NCI-H2227 treated with DMSO at 0.1 percent for 48 hours (cell line): ENCODE measurements at regions not wholly inside any gene's neighbourhood (a gene's known extent, or its start where the extent isn't known, plus 50 kb on each side); places are given as distances from the start of the nearest gene placed in this dataset.
"Not testable (repeated sequence)": the region's sequence is repeated elsewhere in the genome, so short reads cannot be mapped to it uniquely, and the experiment has no call there.

Experiments used
- DNase-seq: peaks from one replicate; lab custom pipeline; 2025; lab: John Stamatoyannopoulos, UW

- DNase-seq, result no peak
Measured at GRCh38 chrX:5695971-5696370, 532.7 kb downstream of the NLGN4X start.

GRCh38 chrX:5683996-5684395, 544.7 kb downstream of the NLGN4X start:
- DNase-seq, result no peak

DNA sequence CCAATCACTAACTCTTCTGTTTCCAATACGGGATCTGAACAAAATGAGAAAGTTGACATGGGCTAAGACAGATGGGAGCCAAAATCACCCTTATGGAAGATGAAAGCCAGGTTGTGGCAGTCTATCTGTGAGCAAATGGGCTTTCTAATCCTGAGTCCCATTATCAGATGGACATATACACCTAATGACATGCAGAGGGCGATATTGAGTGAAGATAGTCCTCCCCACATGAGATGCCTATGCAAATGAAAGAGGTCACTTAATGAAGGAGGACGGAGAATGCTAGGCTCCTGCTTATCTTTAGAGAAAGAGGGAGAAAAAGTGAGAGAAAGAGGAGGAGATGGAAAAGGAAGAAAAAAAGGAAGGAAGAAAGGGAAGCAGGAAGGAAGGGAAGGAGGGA, 547.5 kb downstream of the NLGN4X start:
- DNase-seq, result no peak

GRCh38 chrX:5674036-5674435, 554.6 kb downstream of the NLGN4X start:
- DNase-seq, result no peak

GRCh38 chrX:5672099-5672498, 556.6 kb downstream of the NLGN4X start:
- no peak for DNase-seq

- not testable (repeated sequence) for DNase-seq
Measured at GRCh38 chrX:5666689-5667088, 562.0 kb downstream of the NLGN4X start.

GRCh38 chrX:5656544-5656943, 572.1 kb downstream of the NLGN4X start:
- DNase-seq, result no peak

- DNase-seq, result no peak
Measured at GRCh38 chrX:5650904-5651303, 577.8 kb downstream of the NLGN4X start.

DNA sequence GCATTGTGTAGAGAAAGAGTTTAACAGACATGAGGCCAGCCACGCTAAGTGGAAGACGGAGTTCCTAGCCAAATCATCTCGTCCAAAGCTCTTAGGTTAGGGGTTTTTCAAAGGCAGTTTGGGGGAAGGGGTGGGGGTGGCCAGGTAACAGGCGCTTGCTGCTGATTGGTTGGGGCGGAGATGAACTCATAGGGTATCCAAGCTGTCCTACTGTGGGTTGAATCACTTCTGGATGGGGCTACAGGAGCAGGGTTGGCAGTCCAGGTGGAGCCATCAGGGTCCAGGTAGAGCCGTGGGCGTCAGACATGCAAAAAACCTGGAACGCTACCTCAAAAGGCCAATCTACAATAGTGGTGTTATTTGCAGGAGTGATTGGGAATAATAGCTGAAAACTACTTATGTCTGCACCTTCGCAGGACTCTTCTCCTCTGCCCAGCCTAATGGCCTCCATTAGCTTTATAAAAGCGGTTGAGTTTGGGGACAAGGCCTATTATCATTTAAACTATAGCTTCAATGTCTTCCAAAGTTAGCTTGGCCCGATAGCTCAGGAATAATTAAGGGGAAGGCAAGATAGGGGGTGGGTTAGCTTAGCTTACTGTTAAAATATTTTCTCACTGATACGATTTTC, 579.6 kb downstream of the NLGN4X start:
- DNase-seq, result no peak

GRCh38 chrX:5646818-5647217, 581.8 kb downstream of the NLGN4X start:
- DNase-seq, result no peak

DNA sequence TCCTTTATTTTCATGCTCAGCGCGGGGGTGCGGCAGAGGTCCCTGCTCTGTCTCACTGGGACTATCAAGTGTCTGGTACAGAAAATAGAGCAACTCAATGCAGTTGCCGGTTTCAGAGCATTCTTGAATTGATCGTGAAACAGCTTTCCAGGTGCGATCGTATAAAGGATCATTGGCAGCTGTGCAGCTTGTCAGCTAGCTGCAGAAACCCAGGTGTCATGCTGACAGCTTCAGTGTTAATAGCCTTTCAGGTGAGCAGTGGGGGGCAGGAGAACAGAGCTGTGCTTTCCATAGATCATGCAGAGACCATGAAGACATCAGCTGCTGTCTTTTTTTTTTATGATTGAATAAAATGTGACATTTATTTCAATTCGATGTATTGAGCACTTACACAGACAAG, 583.9 kb downstream of the NLGN4X start:
- no peak for DNase-seq

DNA sequence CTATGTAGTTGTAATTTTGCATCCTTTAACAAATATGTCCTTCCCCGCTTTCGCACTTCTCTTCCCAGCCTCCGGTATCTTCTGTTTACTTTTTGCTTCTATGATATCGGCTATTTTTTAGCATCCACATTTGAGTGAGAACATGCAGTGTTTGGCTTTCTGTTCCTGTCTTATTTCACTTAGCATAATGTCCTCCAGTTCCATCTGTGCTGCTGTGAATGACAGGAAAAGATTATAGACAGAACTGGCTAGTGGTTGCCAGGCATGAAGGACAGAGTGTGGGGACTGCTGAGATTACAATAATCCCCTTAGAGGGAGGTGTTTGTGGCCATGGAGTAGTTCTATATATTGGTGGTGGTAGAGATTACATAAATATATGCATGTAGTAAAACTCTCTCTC, 588.6 kb downstream of the NLGN4X start:
- no peak for DNase-seq

DNA sequence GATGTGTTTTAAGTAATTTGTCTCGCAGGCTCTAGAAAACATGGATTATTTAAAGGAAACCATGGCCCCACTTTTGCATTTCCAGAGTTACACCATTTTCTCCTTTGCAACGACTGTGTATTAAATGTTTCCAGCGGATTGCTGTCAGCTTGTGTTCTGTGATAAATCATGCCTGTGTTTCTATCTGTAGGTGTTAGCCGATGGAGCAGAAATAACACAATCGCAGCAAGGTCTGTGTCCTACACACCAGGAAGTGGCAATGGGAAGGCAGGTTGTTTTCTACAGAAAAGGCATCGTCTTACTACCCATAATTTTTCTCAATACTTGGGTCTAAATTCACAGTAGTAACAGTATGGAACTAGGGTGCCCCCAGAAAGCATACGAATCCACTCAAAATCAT, 590.1 kb downstream of the NLGN4X start:
- no peak for DNase-seq

- DNase-seq, result no peak
Measured at GRCh38 chrX:5632887-5633286, 595.8 kb downstream of the NLGN4X start.

- no peak for DNase-seq
Measured at GRCh38 chrX:5632061-5632614, 596.5 kb downstream of the NLGN4X start.

GRCh38 chrX:5617666-5618065, 611.0 kb downstream of the NLGN4X start:
- DNase-seq, result no peak

- no peak for DNase-seq
Measured at GRCh38 chrX:5595570-5595969, 633.1 kb downstream of the NLGN4X start.

GRCh38 chrX:5586726-5587125, 641.9 kb downstream of the NLGN4X start:
- DNase-seq, result no peak

DNA sequence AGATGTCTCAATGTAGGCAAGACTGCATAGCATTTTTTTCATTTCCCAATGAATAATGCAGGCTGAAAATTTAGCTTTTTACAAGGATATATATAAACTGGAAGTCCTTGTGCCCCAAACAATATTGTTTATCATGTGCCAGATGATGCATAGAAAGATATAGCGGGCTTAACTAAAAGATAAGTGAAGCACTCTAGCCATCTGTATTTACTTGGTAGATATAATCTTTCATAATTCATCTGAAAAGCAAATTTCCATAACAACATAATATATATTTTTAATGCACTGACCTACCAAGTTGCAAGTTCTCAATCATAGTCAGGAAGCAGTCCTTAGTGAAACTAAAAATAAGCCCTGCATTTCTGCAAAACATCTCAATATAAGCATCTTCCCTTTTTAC, 653.3 kb downstream of the NLGN4X start:
- DNase-seq, result no peak

- DNase-seq, result no peak
Measured at GRCh38 chrX:5568934-5569333, 659.7 kb downstream of the NLGN4X start.

DNA sequence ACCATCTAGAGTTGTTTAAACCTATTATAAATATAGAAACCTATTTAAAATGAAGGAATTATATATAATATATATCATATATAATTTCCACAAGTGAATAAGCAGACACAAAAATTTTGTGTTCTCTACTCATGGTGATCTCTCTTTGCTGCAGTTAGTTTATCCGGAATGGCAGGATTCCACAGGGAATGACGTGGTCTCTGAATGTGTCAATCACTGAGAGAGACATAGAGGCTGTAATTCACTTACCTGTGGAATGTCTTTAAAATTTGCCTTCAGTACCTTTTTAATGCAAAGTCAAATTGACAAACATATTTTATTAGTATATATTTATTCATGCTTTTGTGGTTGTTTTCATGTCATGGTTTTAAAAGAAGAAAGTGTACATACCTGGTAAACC, 669.3 kb downstream of the NLGN4X start:
- no peak for DNase-seq

- DNase-seq, result no peak
Measured at GRCh38 chrX:5549512-5549911, 679.2 kb downstream of the NLGN4X start.

DNA sequence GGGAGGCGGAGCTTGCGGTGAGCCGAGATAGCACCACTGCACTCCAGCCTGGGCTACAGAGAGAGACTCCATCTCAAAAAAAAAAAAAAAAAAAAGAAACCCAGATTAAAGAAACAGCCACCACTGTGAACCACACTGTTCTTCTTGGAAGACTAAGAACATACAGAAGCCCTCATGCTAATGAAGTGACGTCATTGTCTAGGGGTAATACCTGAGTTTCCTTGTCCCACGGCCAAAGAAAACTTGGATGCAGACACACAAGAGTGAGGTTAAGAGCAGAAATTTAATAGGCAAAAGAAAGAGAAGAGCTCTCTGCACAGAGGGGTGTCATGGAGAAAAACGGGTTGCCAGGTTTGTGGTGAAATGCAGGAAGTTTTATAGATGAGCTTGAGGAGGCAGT, 691.6 kb downstream of the NLGN4X start:
- DNase-seq, result no peak

DNA sequence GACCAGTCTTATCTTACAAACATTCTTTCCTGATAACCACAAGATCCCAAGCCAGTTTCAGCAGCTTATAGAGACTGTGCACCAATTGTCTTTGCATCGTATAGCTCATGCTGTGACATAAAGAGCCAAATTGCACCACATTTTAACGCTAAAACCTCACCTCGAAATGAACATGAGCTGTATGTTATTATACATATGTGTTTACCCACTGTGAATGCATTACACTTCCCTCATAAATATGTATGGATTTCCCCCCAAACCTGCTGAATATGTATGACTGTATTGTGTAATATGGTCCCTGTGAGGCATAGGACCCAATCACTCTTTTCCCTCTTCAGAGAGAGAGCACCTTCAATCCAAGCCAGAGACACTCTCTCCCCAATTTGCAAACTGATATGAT, 692.4 kb downstream of the NLGN4X start:
- DNase-seq, result no peak
